ENCODE measurements at regions not wholly inside any gene's neighbourhood (a gene's known extent, or its start where the extent isn't known, plus 50 kb on each side); places are given as distances from the start of the nearest gene placed in this dataset.

- TF ChIP-seq EP300 (IDR thresholded peaks at IDR 0.05; ENCODE audit: borderline replicate concordance) (no peak), TCF12 (IDR thresholded peaks at IDR 0.05; ENCODE audit: low read depth) (no peak), EGR1 (IDR thresholded peaks at IDR 0.05) (no peak), MAX (IDR thresholded peaks at IDR 0.05) (no peak), RAD21 (IDR thresholded peaks at IDR 0.05; ENCODE audit: low read depth) (no peak), ZBTB7A (IDR thresholded peaks at IDR 0.05; ENCODE audit: low read depth) (no peak), TAF1 (IDR thresholded peaks at IDR 0.05; ENCODE audit: low read depth) (no peak), CREB1 (IDR thresholded peaks at IDR 0.05; ENCODE audit: low read depth) (no peak), FOXM1 (IDR thresholded peaks at IDR 0.05; ENCODE audit: borderline replicate concordance, low read depth) (no peak), YY1 (IDR thresholded peaks at IDR 0.05; ENCODE audit: low read depth) (no peak), TEAD4 (IDR thresholded peaks at IDR 0.05) (no peak)
- TF ChIP-seq, protein P1, sequence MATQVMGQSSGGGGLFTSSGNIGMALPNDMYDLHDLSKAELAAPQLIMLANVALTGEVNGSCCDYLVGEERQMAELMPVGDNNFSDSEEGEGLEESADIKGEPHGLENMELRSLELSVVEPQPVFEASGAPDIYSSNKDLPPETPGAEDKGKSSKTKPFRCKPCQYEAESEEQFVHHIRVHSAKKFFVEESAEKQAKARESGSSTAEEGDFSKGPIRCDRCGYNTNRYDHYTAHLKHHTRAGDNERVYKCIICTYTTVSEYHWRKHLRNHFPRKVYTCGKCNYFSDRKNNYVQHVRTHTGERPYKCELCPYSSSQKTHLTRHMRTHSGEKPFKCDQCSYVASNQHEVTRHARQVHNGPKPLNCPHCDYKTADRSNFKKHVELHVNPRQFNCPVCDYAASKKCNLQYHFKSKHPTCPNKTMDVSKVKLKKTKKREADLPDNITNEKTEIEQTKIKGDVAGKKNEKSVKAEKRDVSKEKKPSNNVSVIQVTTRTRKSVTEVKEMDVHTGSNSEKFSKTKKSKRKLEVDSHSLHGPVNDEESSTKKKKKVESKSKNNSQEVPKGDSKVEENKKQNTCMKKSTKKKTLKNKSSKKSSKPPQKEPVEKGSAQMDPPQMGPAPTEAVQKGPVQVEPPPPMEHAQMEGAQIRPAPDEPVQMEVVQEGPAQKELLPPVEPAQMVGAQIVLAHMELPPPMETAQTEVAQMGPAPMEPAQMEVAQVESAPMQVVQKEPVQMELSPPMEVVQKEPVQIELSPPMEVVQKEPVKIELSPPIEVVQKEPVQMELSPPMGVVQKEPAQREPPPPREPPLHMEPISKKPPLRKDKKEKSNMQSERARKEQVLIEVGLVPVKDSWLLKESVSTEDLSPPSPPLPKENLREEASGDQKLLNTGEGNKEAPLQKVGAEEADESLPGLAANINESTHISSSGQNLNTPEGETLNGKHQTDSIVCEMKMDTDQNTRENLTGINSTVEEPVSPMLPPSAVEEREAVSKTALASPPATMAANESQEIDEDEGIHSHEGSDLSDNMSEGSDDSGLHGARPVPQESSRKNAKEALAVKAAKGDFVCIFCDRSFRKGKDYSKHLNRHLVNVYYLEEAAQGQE (IDR thresholded peaks at IDR 0.05; ENCODE audit: low read depth) = no peak
These were observed 189.7 kb upstream of the ADCY1 start for GRCh38 chr7:45384499-45384898.

All from Ishikawa (cell line).